GM18517 (cell line): ENCODE measurements at regions not wholly inside any gene's neighbourhood (a gene's known extent, or its start where the extent isn't known, plus 50 kb on each side); places are given as distances from the start of the nearest gene placed in this dataset.
"Not testable (repeated sequence)": the region's sequence is repeated elsewhere in the genome, so short reads cannot be mapped to it uniquely, and the experiment has no call there.

ENCODE experiments used
- ATAC-seq: cut with Tn5 transposase; IDR thresholded peaks from one replicate; pipeline ENCODE4 v1.9.1; 2021; ENCODE audit warnings: mild to moderate bottlenecking, moderate library complexity; ENCODE audit not compliant: unreplicated experiment

- ATAC-seq: no peak
These were observed 211.1 kb downstream of the ZNF365 start for GRCh38 chr10:62585211-62585775.

- no peak for ATAC-seq
These were observed 212.8 kb downstream of the ZNF365 start for GRCh38 chr10:62587011-62587410.

- ATAC-seq: no peak
These were observed 213.9 kb downstream of the ZNF365 start for GRCh38 chr10:62588116-62588515.

GRCh38 chr10:62589689-62590088, 214.8 kb upstream of the ADO start:
- ATAC-seq: no peak

- no peak for ATAC-seq
These were observed 214.2 kb upstream of the ADO start for GRCh38 chr10:62590306-62590705.

- ATAC-seq: peak; percentile 70
These were observed 210.4 kb upstream of the ADO start for GRCh38 chr10:62594093-62594520.

- no peak for ATAC-seq
These were observed 207.3 kb upstream of the ADO start for GRCh38 chr10:62597226-62597625.

- no peak for ATAC-seq
These were observed 205.4 kb upstream of the ADO start for GRCh38 chr10:62599161-62599560.

- not testable (repeated sequence) for ATAC-seq
These were observed 198.0 kb upstream of the ADO start for GRCh38 chr10:62606551-62606950.

GRCh38 chr10:62608189-62608875, 196.2 kb upstream of the ADO start:
- ATAC-seq: not testable (repeated sequence)

- ATAC-seq: peak; percentile 94
These were observed 193.8 kb upstream of the ADO start for GRCh38 chr10:62610649-62611229.

GRCh38 chr10:62613424-62613823, 191.1 kb upstream of the ADO start:
- no peak for ATAC-seq

GRCh38 chr10:62613859-62614258, 190.7 kb upstream of the ADO start:
- no peak for ATAC-seq

- no peak for ATAC-seq
These were observed 189.9 kb upstream of the ADO start for GRCh38 chr10:62614389-62615157.

- ATAC-seq: no peak
These were observed 187.5 kb upstream of the ADO start for GRCh38 chr10:62616885-62617590.

GRCh38 chr10:62617652-62618051, 186.9 kb upstream of the ADO start:
- ATAC-seq: no peak

- no peak for ATAC-seq
These were observed 186.5 kb upstream of the ADO start for GRCh38 chr10:62618054-62618453.

- ATAC-seq: peak; percentile 47
These were observed 185.7 kb upstream of the ADO start for GRCh38 chr10:62618576-62619412.

GRCh38 chr10:62619413-62619738, 185.1 kb upstream of the ADO start:
- no peak for ATAC-seq

GRCh38 chr10:62620491-62620890, 184.0 kb upstream of the ADO start:
- no peak for ATAC-seq
